ENCODE measurements at regions not wholly inside any gene's neighbourhood (a gene's known extent, or its start where the extent isn't known, plus 50 kb on each side); places are given as distances from the start of the nearest gene placed in this dataset.

GRCh38 chr16:6892966-6893365, 439.7 kb upstream of the RBFOX1 start:
- H3K79me2 ChIP-seq (ENCODE audit: insufficient read depth, low read length) = no peaks in the 10 kb centered on the region
- no peak overlapping the region for H3K4me2 ChIP-seq (ENCODE audit: low read depth, low read length)
- no TSS peak for BruUV-seq (replicated peaks)
- no peak for DNase-seq (ENCODE audit: low spot score)
- no peak for ATAC-seq
- no peak overlapping the region for H3K9ac ChIP-seq (ENCODE audit: insufficient read depth, low read depth, low read length)
- intact Hi-C loops (cut with micrococcal nuclease; ENCODE audit: unreplicated experiment) (no loop called here), in situ Hi-C loops (cut with HindIII; ENCODE audit: extremely low pct_ligation_motif_present, low pct_unique_long_range_greater_than_20kb) (no loop called here)
- POLR2A ChIA-PET = no interaction called here
- no peak for FAIRE-seq
- CTCF ChIA-PET (ENCODE audit: low intra/inter-chr PET ratio, low total read pairs) = no interaction called here
- H3K9me3 ChIP-seq (ENCODE audit: low read length) = no peaks in the 10 kb centered on the region; the same call in 1 of the 2 replicates
- no peak overlapping the region for H3K27ac ChIP-seq (ENCODE audit: extremely low read length, insufficient read depth, low read length)
- H2AFZ ChIP-seq (ENCODE audit: low read length) = no peak overlapping the region
- H3K36me3 ChIP-seq (replicated peaks in 1 of 2; ENCODE audit: control insufficient read depth in 1 of 2, insufficient read depth in 2 of 2, low read length in 2 of 2) = no peaks in the 10 kb centered on the region
- H3K27me3 ChIP-seq (ENCODE audit: control insufficient read depth in 1 of 2, insufficient read depth in 2 of 2, low read length in 2 of 2) = no peaks in the 10 kb centered on the region
- H3K4me1 ChIP-seq (ENCODE audit: insufficient read depth, low read length) = no peaks in the 10 kb centered on the region
- H3K4me3 ChIP-seq (replicated peaks in 1 of 3; ENCODE audit: insufficient read depth in 1 of 3, low read depth in 2 of 3, low read length in 3 of 3) = no peak overlapping the region
- TF ChIP-seq ZNF652 (CRISPR knock-in tag; IDR thresholded peaks at IDR 0.05; ENCODE audit: borderline replicate concordance, low read depth) (no peak), ATF5 (CRISPR knock-in tag; IDR thresholded peaks at IDR 0.05; ENCODE audit: low read depth) (no peak), ZFP41 (CRISPR knock-in tag; IDR thresholded peaks at IDR 0.05; ENCODE audit: borderline replicate concordance) (no peak), AKNA (CRISPR knock-in tag; IDR thresholded peaks at IDR 0.05; ENCODE audit: borderline replicate concordance) (no peak), ZBTB8A (CRISPR knock-in tag; IDR thresholded peaks at IDR 0.05; ENCODE audit: borderline replicate concordance, low read depth) (no peak), ZNF441 (CRISPR knock-in tag; IDR thresholded peaks at IDR 0.05; ENCODE audit: borderline replicate concordance) (no peak), ZNF253 (CRISPR knock-in tag; IDR thresholded peaks at IDR 0.05; ENCODE audit: borderline replicate concordance) (no peak), TP53 (CRISPR knock-in tag; conservative IDR thresholded peaks at IDR 0.05) (no peak), TERF1 (CRISPR knock-in tag; IDR thresholded peaks at IDR 0.05) (no peak), RCOR2 (CRISPR knock-in tag; IDR thresholded peaks at IDR 0.05) (no peak), ZNF276 (CRISPR knock-in tag; IDR thresholded peaks at IDR 0.05; ENCODE audit: low read depth) (no peak), ZMYM4 (CRISPR knock-in tag; IDR thresholded peaks at IDR 0.05) (no peak), NR2F2 (IDR thresholded peaks at IDR 0.05; ENCODE audit: borderline replicate concordance, low read depth) (no peak)
- 7% methylated on average over 4 of the region's 4 CpGs for WGBS (ENCODE audit: low lambda C conversion rate)
- H4K20me1 ChIP-seq (ENCODE audit: insufficient read depth, low read length) = no peaks in the 10 kb centered on the region

Data from HepG2 (cell line).